ENCODE measurements at regions not wholly inside any gene's neighbourhood (a gene's known extent, or its start where the extent isn't known, plus 50 kb on each side); places are given as distances from the start of the nearest gene placed in this dataset.

DNA sequence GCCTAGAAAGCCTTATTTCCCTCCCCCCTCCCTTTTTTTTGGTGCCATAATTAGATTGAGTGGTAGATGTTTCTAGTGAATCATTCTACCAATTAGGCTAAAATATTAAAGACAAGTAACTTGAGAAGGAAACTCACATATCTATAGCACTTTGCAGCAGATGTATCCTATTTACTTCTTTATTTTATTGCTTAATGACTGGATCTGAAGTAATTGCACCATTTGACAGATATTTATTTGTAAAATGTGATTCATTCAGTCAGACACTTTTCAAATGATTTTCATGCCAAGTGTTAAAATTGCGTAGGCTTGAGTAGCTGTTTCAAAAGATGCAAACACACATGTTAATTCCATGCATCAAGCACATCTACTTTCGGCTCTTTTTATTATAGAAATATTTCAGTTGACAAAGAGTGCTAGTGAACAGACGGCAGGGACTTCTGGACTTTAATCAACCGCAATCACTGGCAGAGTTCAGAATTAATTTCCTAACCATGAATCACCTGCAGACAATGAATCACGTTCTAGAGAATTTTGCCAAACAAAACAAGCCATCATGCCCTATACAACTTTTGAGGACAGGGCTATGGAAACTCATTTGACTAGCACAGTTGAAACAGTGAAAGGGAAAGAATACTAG, 636.8 kb downstream of the MECOM start:
- TF ChIP-seq CTCF (IDR thresholded peaks at IDR 0.05; ENCODE audit: borderline replicate concordance, extremely low read depth, low read length, poor library complexity, severe bottlenecking) (no peak), EZH2 (IDR thresholded peaks at IDR 0.05; ENCODE audit: borderline replicate concordance, low read depth, low read length, severe bottlenecking) (no peak)
